GM19452 (cell line): ENCODE measurements at regions not wholly inside any gene's neighbourhood (a gene's known extent, or its start where the extent isn't known, plus 50 kb on each side); places are given as distances from the start of the nearest gene placed in this dataset.

Experiments
- ATAC-seq: cut with Tn5 transposase; IDR thresholded peaks from one replicate; pipeline ENCODE4 v1.9.1; 2021; ENCODE audit not compliant: unreplicated experiment

- ATAC-seq: no peak
Measured at GRCh38 chr3:3280396-3280795, 100.9 kb upstream of the CRBN start.

GRCh38 chr3:3278073-3278472 lies 98.6 kb upstream of the CRBN start:
- no peak for ATAC-seq

GRCh38 chr3:3276630-3277029 lies 97.1 kb upstream of the CRBN start:
- ATAC-seq: no peak

- no peak for ATAC-seq
Measured at GRCh38 chr3:3264796-3265195, 85.3 kb upstream of the CRBN start.

- ATAC-seq: no peak
Measured at GRCh38 chr3:3260870-3261269, 81.4 kb upstream of the CRBN start.

GRCh38 chr3:3259181-3259580 lies 79.7 kb upstream of the CRBN start:
- no peak for ATAC-seq

GRCh38 chr3:3258281-3258680 lies 78.8 kb upstream of the CRBN start:
- ATAC-seq: no peak

GRCh38 chr3:3241596-3241995 lies 62.1 kb upstream of the CRBN start:
- ATAC-seq: no peak

GRCh38 chr3:3240986-3241385 lies 61.5 kb upstream of the CRBN start:
- ATAC-seq: no peak

- no peak for ATAC-seq
Measured at GRCh38 chr3:3237979-3238378, 58.5 kb upstream of the CRBN start.

- no peak for ATAC-seq
Measured at GRCh38 chr3:3232251-3232650, 52.8 kb upstream of the CRBN start.
